ENCODE measurements at regions not wholly inside any gene's neighbourhood (a gene's known extent, or its start where the extent isn't known, plus 50 kb on each side); places are given as distances from the start of the nearest gene placed in this dataset.

DNA sequence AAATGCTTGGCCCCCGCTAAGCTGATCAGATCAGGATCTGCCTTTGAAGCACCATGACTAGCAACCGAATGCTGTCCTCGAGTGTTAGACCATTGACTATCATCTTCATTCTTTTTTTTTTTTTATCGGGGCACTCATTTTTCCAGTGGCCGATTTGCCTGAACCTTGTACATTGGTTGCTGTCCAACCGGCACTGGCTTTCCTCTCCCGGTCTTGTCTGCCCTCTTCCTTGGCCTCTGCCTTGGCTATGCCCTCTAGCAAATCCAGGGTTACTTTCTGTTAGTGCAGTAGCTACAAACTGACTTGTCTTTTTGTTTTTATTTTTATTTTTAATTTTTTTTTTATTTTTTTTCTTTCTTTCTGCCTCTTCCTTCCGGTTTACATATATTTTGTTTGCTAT lies 102.3 kb downstream of the ALG10 start:
- TF ChIP-seq, protein P1, sequence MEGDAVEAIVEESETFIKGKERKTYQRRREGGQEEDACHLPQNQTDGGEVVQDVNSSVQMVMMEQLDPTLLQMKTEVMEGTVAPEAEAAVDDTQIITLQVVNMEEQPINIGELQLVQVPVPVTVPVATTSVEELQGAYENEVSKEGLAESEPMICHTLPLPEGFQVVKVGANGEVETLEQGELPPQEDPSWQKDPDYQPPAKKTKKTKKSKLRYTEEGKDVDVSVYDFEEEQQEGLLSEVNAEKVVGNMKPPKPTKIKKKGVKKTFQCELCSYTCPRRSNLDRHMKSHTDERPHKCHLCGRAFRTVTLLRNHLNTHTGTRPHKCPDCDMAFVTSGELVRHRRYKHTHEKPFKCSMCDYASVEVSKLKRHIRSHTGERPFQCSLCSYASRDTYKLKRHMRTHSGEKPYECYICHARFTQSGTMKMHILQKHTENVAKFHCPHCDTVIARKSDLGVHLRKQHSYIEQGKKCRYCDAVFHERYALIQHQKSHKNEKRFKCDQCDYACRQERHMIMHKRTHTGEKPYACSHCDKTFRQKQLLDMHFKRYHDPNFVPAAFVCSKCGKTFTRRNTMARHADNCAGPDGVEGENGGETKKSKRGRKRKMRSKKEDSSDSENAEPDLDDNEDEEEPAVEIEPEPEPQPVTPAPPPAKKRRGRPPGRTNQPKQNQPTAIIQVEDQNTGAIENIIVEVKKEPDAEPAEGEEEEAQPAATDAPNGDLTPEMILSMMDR (conservative IDR thresholded peaks at IDR 0.05; ENCODE audit: low read length), result no peak
- no peak for TF ChIP-seq EZH2phosphoT487 (IDR thresholded peaks at IDR 0.05; ENCODE audit: borderline replicate concordance)

Data from Loucy (cell line).